ENCODE measurements at regions not wholly inside any gene's neighbourhood (a gene's known extent, or its start where the extent isn't known, plus 50 kb on each side); places are given as distances from the start of the nearest gene placed in this dataset.

- BruUV-seq (replicated peaks): no TSS peak
- POLR2A ChIA-PET: no interaction called here
These were observed 241.3 kb upstream of the ZFHX3 start for GRCh38 chr16:73289232-73289631.

More at GRCh38 chr16:73289232-73289631, 241.3 kb upstream of the ZFHX3 start:
- H3K9me3 ChIP-seq (ENCODE audit: control insufficient read depth in 1 of 2, insufficient read depth in 1 of 2, low read depth in 1 of 2, low read length in 2 of 2): no peaks in the 10 kb centered on the region
- H3K27ac ChIP-seq (ENCODE audit: low read depth, low read length): no peak overlapping the region
- CTCF ChIA-PET: no interaction called here
- H3K27me3 ChIP-seq (ENCODE audit: insufficient read depth, low read length): peaks cover 13% of the 10 kb centered on the region; the same call in 1 of the 2 replicates
- DNase-seq (ENCODE audit: low read depth, low spot score): no peak
- no peak overlapping the region for H3K4me2 ChIP-seq (ENCODE audit: low read length)
- no peak overlapping the region for H2AFZ ChIP-seq (ENCODE audit: low read depth, low read length, poor library complexity, severe bottlenecking)
- TF ChIP-seq ELF1 (IDR thresholded peaks at IDR 0.05; ENCODE audit: borderline replicate concordance, low read depth): no peak
- no peak for TF ChIP-seq CTCF (IDR thresholded peaks at IDR 0.05 in 2 of 3, conservative IDR thresholded peaks at IDR 0.05 in 1 of 3; ENCODE audit: borderline replicate concordance in 1 of 3, insufficient read depth in 1 of 3, low read depth in 2 of 3, low read length in 2 of 3)
- no peak for TF ChIP-seq SIN3A (IDR thresholded peaks at IDR 0.05; ENCODE audit: low read depth)
- TF ChIP-seq JUND (IDR thresholded peaks at IDR 0.05): no peak
- TF ChIP-seq CBX3 (IDR thresholded peaks at IDR 0.05; ENCODE audit: low read depth): no peak
- TF ChIP-seq CEBPB (IDR thresholded peaks at IDR 0.05; ENCODE audit: low read depth): no peak
- no peak for TF ChIP-seq ZBTB33 (IDR thresholded peaks at IDR 0.05; ENCODE audit: extremely low read depth, insufficient replicate concordance, low read length)
- TF ChIP-seq YY1 (IDR thresholded peaks at IDR 0.05; ENCODE audit: extremely low read depth, insufficient replicate concordance, low read depth, low read length): no peak
- TF ChIP-seq, protein P1, sequence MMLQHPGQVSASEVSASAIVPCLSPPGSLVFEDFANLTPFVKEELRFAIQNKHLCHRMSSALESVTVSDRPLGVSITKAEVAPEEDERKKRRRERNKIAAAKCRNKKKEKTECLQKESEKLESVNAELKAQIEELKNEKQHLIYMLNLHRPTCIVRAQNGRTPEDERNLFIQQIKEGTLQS (IDR thresholded peaks at IDR 0.05): no peak
- TF ChIP-seq EGR1 (IDR thresholded peaks at IDR 0.05; ENCODE audit: low read depth): no peak
- TF ChIP-seq TCF7L2 (IDR thresholded peaks at IDR 0.05; ENCODE audit: borderline replicate concordance, extremely low read depth, insufficient read depth, insufficient read length): no peak
- TF ChIP-seq SP1 (IDR thresholded peaks at IDR 0.05; ENCODE audit: low read depth): no peak
- TF ChIP-seq REST (IDR thresholded peaks at IDR 0.05; ENCODE audit: low read depth): no peak
- no peak for TF ChIP-seq RAD21 (IDR thresholded peaks at IDR 0.05; ENCODE audit: low read depth)
- TF ChIP-seq ZNF274 (IDR thresholded peaks at IDR 0.05; ENCODE audit: low read depth, low read length): no peak
- TF ChIP-seq SRF (IDR thresholded peaks at IDR 0.05; ENCODE audit: low read depth): no peak
- TF ChIP-seq MAX (IDR thresholded peaks at IDR 0.05): no peak
- TF ChIP-seq POLR2AphosphoS5 (IDR thresholded peaks at IDR 0.05; ENCODE audit: low read depth, low read length): no peak
- no peaks in the 10 kb centered on the region for H3K4me1 ChIP-seq (ENCODE audit: control insufficient read depth in 1 of 2, insufficient read depth in 2 of 2, low read length in 2 of 2)
- H3K79me2 ChIP-seq (ENCODE audit: insufficient read depth, low read length): no peaks in the 10 kb centered on the region
- no peaks in the 10 kb centered on the region for H3K9me2 ChIP-seq (ENCODE audit: insufficient read depth)
- no peak for ATAC-seq
- RAD21 ChIA-PET (ENCODE audit: low non-redundant PET in 1 of 2, low total read pairs in 2 of 2, uncharacterized antibody in 2 of 2, unreplicated experiment in 2 of 2): no interaction called here
- H3K9ac ChIP-seq (ENCODE audit: low read length): no peak overlapping the region
- H3K36me3 ChIP-seq (ENCODE audit: control insufficient read depth in 1 of 2, insufficient read depth in 2 of 2, low read length in 2 of 2): no peaks in the 10 kb centered on the region
- H4K20me1 ChIP-seq (ENCODE audit: insufficient read depth): no peaks in the 10 kb centered on the region
- intact Hi-C loops (cut with micrococcal nuclease): no loop called here
- no peak overlapping the region for H3K4me3 ChIP-seq (replicated peaks in 1 of 2; ENCODE audit: low read depth in 1 of 2, low read length in 2 of 2)
